OCI-LY7 (cell line): ENCODE measurements at regions not wholly inside any gene's neighbourhood (a gene's known extent, or its start where the extent isn't known, plus 50 kb on each side); places are given as distances from the start of the nearest gene placed in this dataset.

Experiments
- CTCF ChIP-seq: fragments of 200-600 bp; sonication (generic); conservative IDR thresholded peaks from 2 replicates; pipeline ENCODE4 v1.5.1; 2014; ENCODE audit warnings: mild to moderate bottlenecking, antibody characterized with exemption, low read length, moderate library complexity, mixed read lengths
- EZH2phosphoT487 ChIP-seq: fragments of 200-600 bp; sonication (generic); IDR thresholded peaks from 2 replicates; pipeline ENCODE4 v1.6.1; 2018; ENCODE audit warnings: low read depth, borderline replicate concordance, mild to moderate bottlenecking, mixed run types, antibody characterized with exemption, low read length, moderate library complexity, mixed read lengths

GRCh38 chr6:66725670-66726069 is 1018.6 kb upstream of the EYS start:
- TF ChIP-seq CTCF (no peak), EZH2phosphoT487 (no peak)
